Endothelial cell of umbilical vein (primary cell): ENCODE measurements at regions not wholly inside any gene's neighbourhood (a gene's known extent, or its start where the extent isn't known, plus 50 kb on each side); places are given as distances from the start of the nearest gene placed in this dataset.

ENCODE experiments used
- BruUV-seq: library from RNA; stranded (reverse); fragments of 400-500 nt; replicated peaks from 2 replicates; lab custom pipeline; 2021; lab: Mats Ljungman, UMichigan
- CTCF ChIA-PET: fragments of 300-600, 350-600 bp; sonication (Branson Sonifier 250); formaldehyde crosslinking; loops from one replicate; lab custom pipeline; 2021; ENCODE audit warnings: antibody characterized with exemption, inconsistent platforms; lab: Charles Lee
- POLR2A ChIA-PET: fragments of 300-600, 350-600 bp; sonication (Branson Sonifier 250); formaldehyde crosslinking; loops from one replicate; lab custom pipeline; 2021; ENCODE audit warnings: antibody characterized with exemption, inconsistent platforms; lab: Charles Lee
- DNase-seq: peaks from one replicate; pipeline ENCODE4 v3.0.0-alpha.2; 2011; ENCODE audit warnings: low read depth, low spot score
- FAIRE-seq: peaks from 2 replicates; lab custom pipeline; 2011; peaks lifted over from hg19 to GRCh38; lab: Jason Lieb, UNC
- H2AFZ ChIP-seq: 2 replicates; pipeline ENCODE4 v1.6.0; 2012; ENCODE audit warnings: low read depth, low read length, control low read depth, inconsistent platforms
- H3K27ac ChIP-seq: 2 replicates; pipeline ENCODE4 v1.5.1; 2011; ENCODE audit warnings: low read depth, mild to moderate bottlenecking, control low read depth, low read length, moderate library complexity; ENCODE audit not compliant: insufficient read depth
- H3K27me3 ChIP-seq, 2 experiments: 2 replicates each; pipeline versions ENCODE4 v1.6.0 to v1.6.1; 2011; ENCODE audit warnings: low read length in 2 of 2, mixed read lengths in 1 of 2; ENCODE audit not compliant: control insufficient read depth in 2 of 2, insufficient read depth in 2 of 2
- H3K36me3 ChIP-seq, 2 experiments: 2 replicates in 1 of 2; 3 replicates in 1 of 2; pipeline ENCODE4 v1.5.1; 2011; ENCODE audit warnings: low read length in 2 of 2, mild to moderate bottlenecking in 1 of 2, moderate library complexity in 1 of 2; ENCODE audit not compliant: control insufficient read depth in 2 of 2, insufficient read depth in 2 of 2; ENCODE audit errors: extremely low read depth in 1 of 2
- H3K4me1 ChIP-seq: 3 replicates; pipeline ENCODE4 v1.5.1; 2011; ENCODE audit warnings: mild to moderate bottlenecking, low read length; ENCODE audit not compliant: control insufficient read depth, insufficient read depth; ENCODE audit errors: extremely low read depth
- H3K4me2 ChIP-seq: 2 replicates; pipeline ENCODE4 v1.6.1; 2011; ENCODE audit warnings: low read length, control low read depth, mixed read lengths; ENCODE audit not compliant: insufficient read depth
- H3K4me3 ChIP-seq, 3 experiments: fragments of 200-600 bp in 1 of 3; sonication (generic), shearing (Covaris generic) in 1 of 3; replicated peaks in 1 of 3; 2 replicates each; pipeline ENCODE4 v1.5.1; 2011 to 2016; ENCODE audit warnings: control low read depth in 3 of 3, low read length in 3 of 3, mild to moderate bottlenecking in 2 of 3, inconsistent platforms in 1 of 3, low read depth in 1 of 3, moderate library complexity in 1 of 3; ENCODE audit not compliant: insufficient read depth in 1 of 3
- H3K79me2 ChIP-seq: 2 replicates; pipeline ENCODE4 v1.6.0; 2012; ENCODE audit warnings: low read length, inconsistent platforms; ENCODE audit not compliant: control insufficient read depth, insufficient read depth
- H3K9ac ChIP-seq: replicated peaks from 2 replicates; pipeline ENCODE3; 2011; ENCODE audit warnings: low read length, control low read depth; ENCODE audit not compliant: insufficient read depth; ENCODE audit errors: extremely low read depth
- H3K9me1 ChIP-seq: replicated peaks from 3 replicates; pipeline ENCODE4 v1.6.0; 2011; ENCODE audit warnings: mild to moderate bottlenecking, low read length; ENCODE audit not compliant: control insufficient read depth, insufficient read depth; ENCODE audit errors: extremely low read depth
- H3K9me3 ChIP-seq: replicated peaks from 2 replicates; pipeline ENCODE4 v1.5.1; 2012; ENCODE audit warnings: low read length, inconsistent platforms; ENCODE audit not compliant: control insufficient read depth, insufficient read depth
- H4K20me1 ChIP-seq: replicated peaks from 2 replicates; pipeline ENCODE3; 2011; ENCODE audit warnings: mild to moderate bottlenecking, low read length; ENCODE audit not compliant: control insufficient read depth, insufficient read depth; ENCODE audit errors: extremely low read depth
- CTCF ChIP-seq, 2 donors: IDR thresholded peaks; 1 replicate in 1 of 2; 2 replicates in 1 of 2; pipeline ENCODE4 v1.5.1; 2011; ENCODE audit warnings: low read length in 2 of 2, mild to moderate bottlenecking in 2 of 2, moderate library complexity in 2 of 2, control low read depth in 1 of 2, inconsistent platforms in 1 of 2, low read depth in 1 of 2; ENCODE audit not compliant: insufficient read depth in 1 of 2; ENCODE audit errors: extremely low read depth in 1 of 2
- EZH2 ChIP-seq: IDR thresholded peaks from 2 replicates; pipeline ENCODE4 v1.6.1; 2012; ENCODE audit warnings: borderline replicate concordance, low read depth, mild to moderate bottlenecking, moderate library complexity, low read length, inconsistent platforms; ENCODE audit not compliant: severe bottlenecking
- FOS ChIP-seq: IDR thresholded peaks from 2 replicates; pipeline ENCODE4 v1.6.1; 2011; ENCODE audit warnings: mild to moderate bottlenecking, low read length, moderate library complexity, borderline replicate concordance; ENCODE audit not compliant: insufficient read depth
- GATA2 ChIP-seq: IDR thresholded peaks from 2 replicates; pipeline ENCODE4 v1.7.0; 2011; ENCODE audit warnings: low read depth, mild to moderate bottlenecking, moderate library complexity, mixed read lengths, low read length; ENCODE audit not compliant: insufficient read length, insufficient read depth
- JUN ChIP-seq: IDR thresholded peaks from 2 replicates; pipeline ENCODE4 v1.6.1; 2011; ENCODE audit warnings: borderline replicate concordance, low read depth; ENCODE audit not compliant: insufficient read length, insufficient read depth
- MAX ChIP-seq: IDR thresholded peaks from 2 replicates; pipeline ENCODE4 v1.6.1; 2011; ENCODE audit not compliant: insufficient read depth, insufficient read length
- MYC ChIP-seq: IDR thresholded peaks from one replicate; pipeline ENCODE4 v1.6.1; 2011; ENCODE audit warnings: mild to moderate bottlenecking, low read depth, low read length
- POLR2A ChIP-seq: IDR thresholded peaks from 2 replicates; pipeline ENCODE4 v1.6.1; 2012; ENCODE audit warnings: low read depth, mild to moderate bottlenecking, control low read depth, low read length
- POLR2AphosphoS5 ChIP-seq: IDR thresholded peaks from 2 replicates; pipeline ENCODE4 v1.6.1; 2012; ENCODE audit warnings: low read depth, mild to moderate bottlenecking, control low read depth, low read length, moderate library complexity; ENCODE audit not compliant: insufficient read depth
- dilution Hi-C: fragments of 300-500 bp; cut with MboI; formaldehyde crosslinking; loops from one replicate; pipeline ENCODE4 v1.15.0; 2019; ENCODE audit warnings: low sequenced_read_pairs; ENCODE audit not compliant: extremely low pct_ligation_motif_present
- intact Hi-C: fragments of 100-400 bp; cut with micrococcal nuclease; formaldehyde crosslinking; loops from one replicate; pipeline ENCODE4 v1.10.0; 2022

GRCh38 chr1:213723187-213723586, 264.6 kb upstream of the PROX1 start:
- Histone ChIP-seq H3K27ac (no peak overlapping the region), H3K36me3 (no peaks in the 10 kb centered on the region), H2AFZ (no peak overlapping the region), H3K9me1 (no peaks in the 10 kb centered on the region), H3K9ac (no peak overlapping the region), H4K20me1 (no peaks in the 10 kb centered on the region), H3K9me3 (no peaks in the 10 kb centered on the region), H3K27me3 (no peaks in the 10 kb centered on the region), H3K4me2 (no peak overlapping the region), H3K4me1 (no peaks in the 10 kb centered on the region), H3K79me2 (no peaks in the 10 kb centered on the region), H3K4me3 (no peak overlapping the region)
- ChIA-PET POLR2A (no interaction called here), CTCF (no interaction called here)
- DNase-seq (no peak), FAIRE-seq (no peak)
- intact Hi-C loops (no loop called here), dilution Hi-C loops (no loop called here)
- no TSS peak for BruUV-seq
- TF ChIP-seq MAX (no peak), JUN (no peak), POLR2A (no peak), CTCF (IDR thresholded peaks at IDR 0.05; ENCODE audit: extremely low read depth in 1 of 2, insufficient read depth in 1 of 2, low read depth in 1 of 2, low read length in 2 of 2) (no peak), FOS (no peak), MYC (no peak), POLR2AphosphoS5 (no peak), GATA2 (no peak), EZH2 (no peak)
